Stomach (tissue), 4 donors: ENCODE measurements at regions not wholly inside any gene's neighbourhood (a gene's known extent, or its start where the extent isn't known, plus 50 kb on each side); places are given as distances from the start of the nearest gene placed in this dataset.

Experiments
- POLR2A ChIP-seq, 4 donors: fragments of 450-650 bp; IDR thresholded peaks; one replicate each; pipeline ENCODE4 v1.6.1; 2016; ENCODE audit warnings: antibody characterized with exemption in 4 of 4, control low read depth in 2 of 4, mild to moderate bottlenecking in 1 of 4, moderate library complexity in 1 of 4
- POLR2AphosphoS5 ChIP-seq, 3 donors: sonication (generic); formaldehyde crosslinking; IDR thresholded peaks; one replicate each; pipeline ENCODE4 v1.6.1; 2016; ENCODE audit warnings: antibody characterized with exemption in 3 of 3
- TF ChIP-seq, protein P1 (sequence below), 7 experiments: fragments of 450-650 bp in 4 of 7; fragments of 200-600 bp in 3 of 7; sonication (generic) in 3 of 7; IDR thresholded peaks; one replicate each; pipeline ENCODE4 v1.5.1; 2016 to 2019; ENCODE audit warnings: antibody characterized with exemption in 7 of 7, control low read depth in 2 of 7, mild to moderate bottlenecking in 1 of 7

DNA sequence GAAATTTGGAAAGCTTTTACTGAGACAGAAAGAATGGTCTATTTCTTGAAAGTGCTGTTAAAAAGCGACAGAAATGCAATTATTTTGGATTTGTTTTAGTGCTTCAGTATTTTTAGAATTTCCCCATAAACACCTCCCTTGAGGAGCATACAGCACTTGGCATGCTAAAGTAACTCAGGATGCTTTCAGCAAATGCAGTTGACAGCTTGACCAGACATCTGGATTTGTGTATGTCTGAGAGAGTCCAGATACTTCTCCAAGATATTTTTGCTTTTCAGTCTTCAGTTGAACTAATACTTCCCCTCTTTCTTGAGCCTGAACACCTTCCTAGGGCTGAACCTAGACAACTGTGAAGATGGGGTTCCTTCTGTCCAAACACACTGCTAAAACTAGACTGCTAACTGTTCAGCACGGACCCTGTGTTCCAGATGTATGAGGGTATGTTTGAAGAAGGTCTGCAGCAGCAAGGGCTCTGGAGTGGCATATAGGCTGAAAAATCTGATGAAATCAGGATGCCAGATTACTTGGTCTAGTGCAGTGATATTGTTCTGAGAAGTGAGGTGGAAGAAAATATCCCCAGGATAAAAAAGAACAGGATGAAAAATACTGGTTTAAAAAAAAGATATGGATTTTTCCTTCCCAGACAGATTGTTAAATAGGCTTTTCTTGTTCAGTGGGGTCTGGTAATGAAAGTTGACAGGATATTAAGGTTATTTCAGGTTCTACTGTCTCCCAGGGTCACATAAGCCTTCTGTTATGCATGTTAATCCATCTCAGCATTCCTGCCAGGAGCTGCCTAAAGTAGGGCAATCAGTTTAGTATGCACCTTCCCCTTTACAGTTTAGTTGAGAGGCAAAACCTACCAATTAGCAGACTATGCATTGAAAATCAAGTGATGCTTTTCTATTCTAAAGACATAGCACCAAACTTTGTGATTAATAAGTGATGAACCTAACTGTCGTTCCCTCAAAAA is 516.9 kb upstream of the TBL1XR1 start:
- TF ChIP-seq POLR2A (IDR thresholded peaks at IDR 0.05) (no peak), POLR2AphosphoS5 (IDR thresholded peaks at IDR 0.05) (no peak)
- TF ChIP-seq, protein P1, sequence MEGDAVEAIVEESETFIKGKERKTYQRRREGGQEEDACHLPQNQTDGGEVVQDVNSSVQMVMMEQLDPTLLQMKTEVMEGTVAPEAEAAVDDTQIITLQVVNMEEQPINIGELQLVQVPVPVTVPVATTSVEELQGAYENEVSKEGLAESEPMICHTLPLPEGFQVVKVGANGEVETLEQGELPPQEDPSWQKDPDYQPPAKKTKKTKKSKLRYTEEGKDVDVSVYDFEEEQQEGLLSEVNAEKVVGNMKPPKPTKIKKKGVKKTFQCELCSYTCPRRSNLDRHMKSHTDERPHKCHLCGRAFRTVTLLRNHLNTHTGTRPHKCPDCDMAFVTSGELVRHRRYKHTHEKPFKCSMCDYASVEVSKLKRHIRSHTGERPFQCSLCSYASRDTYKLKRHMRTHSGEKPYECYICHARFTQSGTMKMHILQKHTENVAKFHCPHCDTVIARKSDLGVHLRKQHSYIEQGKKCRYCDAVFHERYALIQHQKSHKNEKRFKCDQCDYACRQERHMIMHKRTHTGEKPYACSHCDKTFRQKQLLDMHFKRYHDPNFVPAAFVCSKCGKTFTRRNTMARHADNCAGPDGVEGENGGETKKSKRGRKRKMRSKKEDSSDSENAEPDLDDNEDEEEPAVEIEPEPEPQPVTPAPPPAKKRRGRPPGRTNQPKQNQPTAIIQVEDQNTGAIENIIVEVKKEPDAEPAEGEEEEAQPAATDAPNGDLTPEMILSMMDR (IDR thresholded peaks at IDR 0.05) = no peak
